Neuronal stem cell (in vitro differentiated cells): ENCODE measurements at regions not wholly inside any gene's neighbourhood (a gene's known extent, or its start where the extent isn't known, plus 50 kb on each side); places are given as distances from the start of the nearest gene placed in this dataset.

Experiments used
- DNase-seq: peaks from one replicate; pipeline ENCODE4 v3.0.0-alpha.2; 2013; ENCODE audit warnings: low spot score
- H2AFZ ChIP-seq: one replicate; pipeline ENCODE4 v1.6.1; 2013; ENCODE audit warnings: mild to moderate bottlenecking, low read length, inconsistent platforms
- H2AK5ac ChIP-seq: 2 replicates; pipeline ENCODE4 v1.6.1; 2013; ENCODE audit warnings: low read depth, mild to moderate bottlenecking, inconsistent platforms, low read length, moderate library complexity, mixed read lengths
- H2BK120ac ChIP-seq: 2 replicates; pipeline ENCODE4 v1.6.1; 2013; ENCODE audit warnings: low read depth, mild to moderate bottlenecking, inconsistent platforms, low read length, moderate library complexity, mixed read lengths
- H2BK12ac ChIP-seq: one replicate; pipeline ENCODE4 v1.6.1; 2013; ENCODE audit warnings: low read length, inconsistent platforms
- H2BK15ac ChIP-seq: 2 replicates; pipeline ENCODE4 v1.6.1; 2013; ENCODE audit warnings: mild to moderate bottlenecking, low read length, inconsistent platforms, mixed read lengths
- H2BK5ac ChIP-seq: one replicate; pipeline ENCODE4 v1.6.1; 2013; ENCODE audit warnings: inconsistent platforms, mild to moderate bottlenecking, low read length, moderate library complexity
- H3K14ac ChIP-seq: one replicate; pipeline ENCODE4 v1.6.1; 2013; ENCODE audit warnings: low read length, inconsistent platforms
- H3K18ac ChIP-seq: 2 replicates; pipeline ENCODE4 v1.6.1; 2013; ENCODE audit warnings: low read length, inconsistent platforms
- H3K23ac ChIP-seq: 2 replicates; pipeline ENCODE4 v1.6.1; 2013; ENCODE audit warnings: low read depth, mild to moderate bottlenecking, mixed read lengths, low read length, inconsistent platforms; ENCODE audit not compliant: poor library complexity
- H3K27ac ChIP-seq: replicated peaks from 3 replicates; pipeline ENCODE4 v1.5.1; 2013; ENCODE audit warnings: low read length, inconsistent platforms
- H3K27me3 ChIP-seq, 3 experiments: 2 replicates each; pipeline ENCODE4 v1.6.1; 2013; ENCODE audit warnings: low read length in 3 of 3, mild to moderate bottlenecking in 2 of 3, inconsistent platforms in 1 of 3, low read depth in 1 of 3, mixed read lengths in 1 of 3, moderate library complexity in 1 of 3; ENCODE audit not compliant: control insufficient read depth in 3 of 3, insufficient read depth in 3 of 3
- H3K36me3 ChIP-seq, 2 donors: replicated peaks in 1 of 2; 2 replicates each; pipeline ENCODE4 v1.6.1; 2013; ENCODE audit warnings: low read length in 2 of 2; ENCODE audit not compliant: control insufficient read depth in 2 of 2, insufficient read depth in 2 of 2
- H3K4ac ChIP-seq: 2 replicates; pipeline ENCODE4 v1.6.1; 2013; ENCODE audit warnings: inconsistent platforms, mild to moderate bottlenecking, low read length, moderate library complexity
- H3K4me1 ChIP-seq, 2 donors: 1 replicate in 1 of 2; 2 replicates in 1 of 2; pipeline ENCODE4 v1.6.1; 2013; ENCODE audit warnings: low read length in 2 of 2, low read depth in 1 of 2; ENCODE audit not compliant: control insufficient read depth in 2 of 2, insufficient read depth in 1 of 2
- H3K4me2 ChIP-seq: one replicate; pipeline ENCODE4 v1.6.1; 2013; ENCODE audit warnings: mild to moderate bottlenecking, low read length, inconsistent platforms; ENCODE audit not compliant: insufficient read depth, poor library complexity, severe bottlenecking
- H3K4me3 ChIP-seq, 2 donors: 2 replicates each; pipeline ENCODE4 v1.5.1; 2013; ENCODE audit warnings: low read length in 2 of 2, mild to moderate bottlenecking in 2 of 2, inconsistent platforms in 1 of 2, moderate library complexity in 1 of 2
- H3K79me1 ChIP-seq: one replicate; pipeline ENCODE4 v1.6.1; 2013; ENCODE audit warnings: low read depth, mild to moderate bottlenecking, inconsistent platforms, low read length, moderate library complexity
- H3K9ac ChIP-seq: one replicate; pipeline ENCODE4 v1.6.1; 2013; ENCODE audit warnings: mild to moderate bottlenecking, low read depth, low read length, inconsistent platforms; ENCODE audit not compliant: poor library complexity
- H3K9me3 ChIP-seq, 2 donors: replicated peaks in 1 of 2; 2 replicates each; pipeline versions ENCODE3 to v1.6.1; 2013; ENCODE audit warnings: low read length in 2 of 2, mild to moderate bottlenecking in 2 of 2, inconsistent platforms in 1 of 2, low read depth in 1 of 2, mixed read lengths in 1 of 2, moderate library complexity in 1 of 2; ENCODE audit not compliant: control insufficient read depth in 2 of 2, insufficient read depth in 1 of 2
- H4K8ac ChIP-seq: one replicate; pipeline ENCODE4 v1.6.1; 2013; ENCODE audit warnings: low read depth, mild to moderate bottlenecking, inconsistent platforms, low read length, moderate library complexity
- H4K91ac ChIP-seq: one replicate; pipeline ENCODE4 v1.6.1; 2013; ENCODE audit warnings: low read length, low read depth, mild to moderate bottlenecking, inconsistent platforms; ENCODE audit not compliant: poor library complexity
- WGBS, 2 donors: extraction: QIAGEN DNeasy Blood & Tissue Kit; methylation state at CpG; one replicate each; pipeline ENCODE4 v1.1.7; 2013; ENCODE audit warnings: missing lambda C conversion rate in 2 of 2, mixed read lengths in 1 of 2; ENCODE audit not compliant: insufficient read length in 2 of 2, insufficient replicate concordance in 1 of 2; ENCODE audit errors: extremely low coverage in 2 of 2; 5-methylcytosine and 5-hydroxymethylcytosine counted together

GRCh38 chr3:182092662-182093262 is 381.0 kb downstream of the SOX2 start:
- Histone ChIP-seq H2BK120ac (no peak overlapping the region), H3K23ac (no peak overlapping the region), H3K4me1 (peaks cover 3 to 5% of the 10 kb centered on the region in 2 donors), H4K8ac (no peak overlapping the region), H3K36me3 (no peaks in the 10 kb centered on the region), H2AK5ac (no peak overlapping the region), H2BK12ac (no peak overlapping the region), H2BK5ac (no peak overlapping the region), H2AFZ (peak overlapping the region; percentile 77), H2BK15ac (no peak overlapping the region), H3K4me2 (no peak overlapping the region), H3K79me1 (no peaks in the 10 kb centered on the region), H3K9ac (no peak overlapping the region), H3K18ac (peak overlapping the region; percentile 5), H3K4ac (no peak overlapping the region), H3K27me3 (no peaks in the 10 kb centered on the region), H4K91ac (no peak overlapping the region), H3K27ac (no peak overlapping the region), H3K9me3 (peaks cover 0 to 3% of the 10 kb centered on the region in 2 donors), H3K14ac (no peak overlapping the region), H3K4me3 (no peak overlapping the region)
- DNase-seq = no peak
- WGBS, 2 donors = no CpG with 5 or more reads among the region's 6 CpGs

GRCh38 chr3:182094321-182094720 is 382.6 kb downstream of the SOX2 start:
- no peak overlapping the region for H2BK12ac ChIP-seq
- no peak overlapping the region for H2BK15ac ChIP-seq
- H3K79me1 ChIP-seq = no peaks in the 10 kb centered on the region
- no peak overlapping the region for H3K4me2 ChIP-seq
- no peak overlapping the region for H3K18ac ChIP-seq
- H3K9ac ChIP-seq = no peak overlapping the region
- DNase-seq = no peak
- H4K8ac ChIP-seq = no peak overlapping the region
- H4K91ac ChIP-seq = no peak overlapping the region
- no peak overlapping the region for H2AK5ac ChIP-seq
- H3K36me3 ChIP-seq = no peaks in the 10 kb centered on the region
- H3K4me3 ChIP-seq = no peak overlapping the region
- H2BK5ac ChIP-seq = no peak overlapping the region
- 100% methylated on average over 2 of the region's 4 CpGs; no CpG with 5 or more reads in 1 of the 2 donors for WGBS, 2 donors
- no peak overlapping the region for H2AFZ ChIP-seq
- no peaks in the 10 kb centered on the region for H3K27me3 ChIP-seq
- H3K23ac ChIP-seq = no peak overlapping the region
- H3K27ac ChIP-seq = no peak overlapping the region
- no peak overlapping the region for H3K14ac ChIP-seq
- H2BK120ac ChIP-seq = no peak overlapping the region
- H3K4ac ChIP-seq = no peak overlapping the region
- peaks cover 0 to 7% of the 10 kb centered on the region in 2 donors for H3K9me3 ChIP-seq
- peaks cover 3 to 5% of the 10 kb centered on the region in 2 donors for H3K4me1 ChIP-seq

DNA sequence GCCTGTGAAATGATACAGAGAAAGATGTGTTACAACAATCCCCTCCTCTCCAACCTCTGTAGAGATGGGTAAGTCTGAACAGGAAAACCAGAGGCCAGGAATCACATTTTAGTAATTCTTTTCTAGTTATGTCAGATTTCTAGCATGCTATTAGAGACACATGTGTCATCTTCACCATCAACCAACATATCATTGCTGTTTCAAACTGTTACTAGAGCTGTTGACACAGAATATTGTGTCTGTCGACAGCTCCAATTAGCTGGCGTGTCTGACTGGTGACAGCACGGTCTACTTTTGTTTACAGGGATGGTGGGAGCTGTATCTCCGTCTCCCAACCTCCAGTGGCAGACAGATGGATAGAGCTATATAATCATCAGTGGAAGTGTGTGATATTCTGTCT is 393.2 kb downstream of the SOX2 start:
- H4K91ac ChIP-seq = no peak overlapping the region
- no peak overlapping the region for H3K9ac ChIP-seq
- no peak overlapping the region for H3K27ac ChIP-seq
- H3K18ac ChIP-seq = no peak overlapping the region
- H2BK120ac ChIP-seq = no peak overlapping the region
- H3K4me1 ChIP-seq = peaks cover 0 to 3% of the 10 kb centered on the region in 2 donors
- no peak overlapping the region for H2BK12ac ChIP-seq
- H3K14ac ChIP-seq = no peak overlapping the region
- H4K8ac ChIP-seq = no peak overlapping the region
- no peak overlapping the region for H3K4ac ChIP-seq
- no peak overlapping the region for H2BK5ac ChIP-seq
- no peak overlapping the region for H2BK15ac ChIP-seq
- H2AK5ac ChIP-seq = no peak overlapping the region
- H3K27me3 ChIP-seq = no peaks in the 10 kb centered on the region
- no peaks in the 10 kb centered on the region for H3K36me3 ChIP-seq
- no CpG with 5 or more reads among the region's 4 CpGs for WGBS, 2 donors
- no peak overlapping the region for H3K23ac ChIP-seq
- H3K4me2 ChIP-seq = no peak overlapping the region
- H2AFZ ChIP-seq = peak overlapping the region; percentile 40
- no peak for DNase-seq
- H3K79me1 ChIP-seq = no peaks in the 10 kb centered on the region
- H3K9me3 ChIP-seq = peaks cover 6 to 25% of the 10 kb centered on the region in 2 donors
- no peak overlapping the region for H3K4me3 ChIP-seq

- H3K79me1 ChIP-seq = no peaks in the 10 kb centered on the region
- no peak overlapping the region for H3K18ac ChIP-seq
- peaks cover 0 to 3% of the 10 kb centered on the region in 2 donors for H3K4me1 ChIP-seq
- no peak overlapping the region for H2AFZ ChIP-seq
- no peak overlapping the region for H4K8ac ChIP-seq
- H2BK5ac ChIP-seq = no peak overlapping the region
- no peak overlapping the region for H3K23ac ChIP-seq
- no peak overlapping the region for H2BK15ac ChIP-seq
- no peak overlapping the region for H2BK12ac ChIP-seq
- no peak overlapping the region for H3K4me3 ChIP-seq
- no peak overlapping the region for H3K27ac ChIP-seq
- H3K36me3 ChIP-seq = no peaks in the 10 kb centered on the region
- no peak overlapping the region for H3K14ac ChIP-seq
- WGBS, 2 donors = no CpG with 5 or more reads among the region's 4 CpGs
- H4K91ac ChIP-seq = no peak overlapping the region
- no peak overlapping the region for H3K4me2 ChIP-seq
- H3K9ac ChIP-seq = no peak overlapping the region
- H2AK5ac ChIP-seq = no peak overlapping the region
- no peak for DNase-seq
- no peak overlapping the region for H3K4ac ChIP-seq
- no peaks in the 10 kb centered on the region for H3K27me3 ChIP-seq
- no peak overlapping the region for H2BK120ac ChIP-seq
- peaks cover 5 to 19% of the 10 kb centered on the region in 2 donors for H3K9me3 ChIP-seq
Measured at GRCh38 chr3:182105875-182106274, 394.1 kb downstream of the SOX2 start.
